Jurkat, Clone E6-1 (cell line): ENCODE measurements at regions not wholly inside any gene's neighbourhood (a gene's known extent, or its start where the extent isn't known, plus 50 kb on each side); places are given as distances from the start of the nearest gene placed in this dataset.

ENCODE experiments used
- DNase-seq: peaks from one replicate; pipeline ENCODE4 v3.0.0-alpha.2; 2011; ENCODE audit warnings: low read depth, low spot score
- H3K4me3 ChIP-seq: 2 replicates; pipeline ENCODE4 v1.5.1; 2011; ENCODE audit warnings: mild to moderate bottlenecking, low read length, control low read depth, moderate library complexity

- DNase-seq: no peak
- no peak overlapping the region for H3K4me3 ChIP-seq
Observed at GRCh38 chr18:41231681-41232080, 723.4 kb upstream of the PIK3C3 start.

- H3K4me3 ChIP-seq: no peak overlapping the region
- DNase-seq: no peak
Observed at GRCh38 chr18:41227993-41228392, 727.0 kb upstream of the PIK3C3 start.

- DNase-seq: no peak
- H3K4me3 ChIP-seq: no peak overlapping the region
Observed at GRCh38 chr18:41226911-41227310, 728.1 kb upstream of the PIK3C3 start.

- no peak overlapping the region for H3K4me3 ChIP-seq
- no peak for DNase-seq
Observed at GRCh38 chr18:41226186-41226585, 728.8 kb upstream of the PIK3C3 start.

- no peak for DNase-seq
- H3K4me3 ChIP-seq: no peak overlapping the region
Observed at GRCh38 chr18:41216341-41217003, 738.6 kb upstream of the PIK3C3 start.

- H3K4me3 ChIP-seq: no peak overlapping the region
- DNase-seq: no peak
Observed at GRCh38 chr18:41207706-41208105, 747.3 kb upstream of the PIK3C3 start.

- no peak for DNase-seq
- H3K4me3 ChIP-seq: no peak overlapping the region
Observed at GRCh38 chr18:41206341-41206830, 748.6 kb upstream of the PIK3C3 start.

GRCh38 chr18:41199212-41199611 is 755.8 kb upstream of the PIK3C3 start:
- H3K4me3 ChIP-seq: no peak overlapping the region
- DNase-seq: no peak

GRCh38 chr18:41197967-41198366 is 757.1 kb upstream of the PIK3C3 start:
- H3K4me3 ChIP-seq: no peak overlapping the region
- no peak for DNase-seq

GRCh38 chr18:41170346-41170745 is 784.7 kb upstream of the PIK3C3 start:
- DNase-seq: no peak
- H3K4me3 ChIP-seq: no peak overlapping the region

- H3K4me3 ChIP-seq: no peak overlapping the region
- no peak for DNase-seq
Observed at GRCh38 chr18:41165625-41166024, 789.4 kb upstream of the PIK3C3 start.

- no peak overlapping the region for H3K4me3 ChIP-seq
- DNase-seq: no peak
Observed at GRCh38 chr18:41162781-41163180, 792.3 kb upstream of the PIK3C3 start.

GRCh38 chr18:41162191-41162590 is 792.8 kb upstream of the PIK3C3 start:
- no peak for DNase-seq
- H3K4me3 ChIP-seq: no peak overlapping the region

GRCh38 chr18:41155910-41156851 is 798.9 kb upstream of the PIK3C3 start:
- no peak overlapping the region for H3K4me3 ChIP-seq
- no peak for DNase-seq

- no peak for DNase-seq
- no peak overlapping the region for H3K4me3 ChIP-seq
Observed at GRCh38 chr18:41155025-41155424, 800.0 kb upstream of the PIK3C3 start.

- no peak overlapping the region for H3K4me3 ChIP-seq
- DNase-seq: no peak
Observed at GRCh38 chr18:41153871-41154270, 801.2 kb upstream of the PIK3C3 start.

- H3K4me3 ChIP-seq: no peak overlapping the region
- DNase-seq: no peak
Observed at GRCh38 chr18:41150316-41150715, 804.7 kb upstream of the PIK3C3 start.

- DNase-seq: no peak
- H3K4me3 ChIP-seq: no peak overlapping the region
Observed at GRCh38 chr18:41146301-41146700, 808.7 kb upstream of the PIK3C3 start.

GRCh38 chr18:41145516-41145915 is 809.5 kb upstream of the PIK3C3 start:
- DNase-seq: no peak
- no peak overlapping the region for H3K4me3 ChIP-seq

- no peak for DNase-seq
- no peak overlapping the region for H3K4me3 ChIP-seq
Observed at GRCh38 chr18:41144441-41144840, 810.6 kb upstream of the PIK3C3 start.
